22Rv1 (cell line): ENCODE measurements at regions not wholly inside any gene's neighbourhood (a gene's known extent, or its start where the extent isn't known, plus 50 kb on each side); places are given as distances from the start of the nearest gene placed in this dataset.

Experiments used
- ZFX ChIP-seq: fragments of 450-650 bp; IDR thresholded peaks from 2 replicates; pipeline ENCODE4 v1.6.1; 2017; ENCODE audit warnings: antibody characterized with exemption, borderline replicate concordance
- TF ChIP-seq, protein P1 (sequence below): fragments of 450-650 bp; IDR thresholded peaks from 2 replicates; pipeline ENCODE4 v1.5.1; 2017; ENCODE audit warnings: mild to moderate bottlenecking

DNA sequence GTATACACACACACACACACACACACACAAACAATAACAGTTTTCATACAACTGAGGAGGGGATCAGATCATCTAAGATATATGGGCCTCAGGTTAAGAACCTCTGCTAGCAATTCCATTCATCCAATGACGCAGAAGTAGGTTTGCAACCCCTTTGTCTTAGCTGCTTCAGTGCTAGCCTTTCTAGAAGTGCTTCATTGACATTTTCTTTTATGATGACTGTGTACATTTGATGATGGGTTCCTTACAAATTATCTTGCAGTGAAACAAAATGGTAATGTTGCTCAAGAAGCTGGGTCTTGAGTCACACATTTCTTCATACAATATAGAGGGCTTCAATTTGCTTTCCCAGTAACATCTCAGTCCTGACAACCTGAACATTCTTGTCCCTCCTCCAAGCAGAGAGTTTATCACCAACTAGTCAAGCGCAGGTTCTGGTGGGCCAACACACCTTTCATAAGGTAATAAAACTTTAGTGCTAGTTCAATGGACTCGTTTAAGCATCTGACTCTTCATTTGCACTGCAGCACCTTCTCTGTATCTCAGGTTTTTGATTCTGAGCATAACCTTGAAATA is 269.5 kb downstream of the CNTN3 start:
- TF ChIP-seq, protein P1, sequence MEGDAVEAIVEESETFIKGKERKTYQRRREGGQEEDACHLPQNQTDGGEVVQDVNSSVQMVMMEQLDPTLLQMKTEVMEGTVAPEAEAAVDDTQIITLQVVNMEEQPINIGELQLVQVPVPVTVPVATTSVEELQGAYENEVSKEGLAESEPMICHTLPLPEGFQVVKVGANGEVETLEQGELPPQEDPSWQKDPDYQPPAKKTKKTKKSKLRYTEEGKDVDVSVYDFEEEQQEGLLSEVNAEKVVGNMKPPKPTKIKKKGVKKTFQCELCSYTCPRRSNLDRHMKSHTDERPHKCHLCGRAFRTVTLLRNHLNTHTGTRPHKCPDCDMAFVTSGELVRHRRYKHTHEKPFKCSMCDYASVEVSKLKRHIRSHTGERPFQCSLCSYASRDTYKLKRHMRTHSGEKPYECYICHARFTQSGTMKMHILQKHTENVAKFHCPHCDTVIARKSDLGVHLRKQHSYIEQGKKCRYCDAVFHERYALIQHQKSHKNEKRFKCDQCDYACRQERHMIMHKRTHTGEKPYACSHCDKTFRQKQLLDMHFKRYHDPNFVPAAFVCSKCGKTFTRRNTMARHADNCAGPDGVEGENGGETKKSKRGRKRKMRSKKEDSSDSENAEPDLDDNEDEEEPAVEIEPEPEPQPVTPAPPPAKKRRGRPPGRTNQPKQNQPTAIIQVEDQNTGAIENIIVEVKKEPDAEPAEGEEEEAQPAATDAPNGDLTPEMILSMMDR, result no peak
- TF ChIP-seq ZFX, result no peak
